ENCODE measurements at regions not wholly inside any gene's neighbourhood (a gene's known extent, or its start where the extent isn't known, plus 50 kb on each side); places are given as distances from the start of the nearest gene placed in this dataset.

GRCh38 chr9:130755377-130756007, 61.9 kb downstream of the EXOSC2 start:
- peaks cover 5 to 7% of the 10 kb centered on the region in 2 donors for H3K4me1 ChIP-seq (replicated peaks in 1 of 2)
- no peak overlapping the region for H3K4me3 ChIP-seq
- WGBS, 10 experiments = 0 to 100% (median 79%) methylated on average over 1 to 6 of the region's 10 CpGs; no CpG with 5 or more reads in 1 of the 10 experiments
- in situ Hi-C loops (cut with MboI; ENCODE audit: low pct_unique_long_range_greater_than_20kb in 2 of 9, low sequenced_read_pairs in 9 of 9, unreplicated experiment in 9 of 9) = loop anchor here in 1 of 9 experiments (25.0 kb wide), 1 partner anchor 107 kb away; no protein-coding TSS in a partner anchor
- no peak for ATAC-seq (replicated peaks in 6 of 8)
- H3K27ac ChIP-seq = peak overlapping the region; percentile 8 to 48

GRCh38 chr9:130756037-130756436, 62.5 kb downstream of the EXOSC2 start:
- Histone ChIP-seq H3K27ac (peak overlapping the region in 1 of 2 donors; percentile 8), H3K4me1 (replicated peaks in 1 of 2) (peaks cover 5 to 7% of the 10 kb centered on the region in 2 donors), H3K4me3 (no peak overlapping the region)
- in situ Hi-C loops (cut with MboI; ENCODE audit: low pct_unique_long_range_greater_than_20kb in 2 of 9, low sequenced_read_pairs in 9 of 9, unreplicated experiment in 9 of 9) = loop anchor here in 1 of 9 experiments (25.0 kb wide), 1 partner anchor 106 kb away; no protein-coding TSS in a partner anchor
- 23 to 54% (median 40%) methylated on average over 2 of the region's 2 CpGs; no CpG with 5 or more reads in 3 of the 10 experiments for WGBS, 10 experiments
- no peak for ATAC-seq (replicated peaks in 6 of 8)

DNA sequence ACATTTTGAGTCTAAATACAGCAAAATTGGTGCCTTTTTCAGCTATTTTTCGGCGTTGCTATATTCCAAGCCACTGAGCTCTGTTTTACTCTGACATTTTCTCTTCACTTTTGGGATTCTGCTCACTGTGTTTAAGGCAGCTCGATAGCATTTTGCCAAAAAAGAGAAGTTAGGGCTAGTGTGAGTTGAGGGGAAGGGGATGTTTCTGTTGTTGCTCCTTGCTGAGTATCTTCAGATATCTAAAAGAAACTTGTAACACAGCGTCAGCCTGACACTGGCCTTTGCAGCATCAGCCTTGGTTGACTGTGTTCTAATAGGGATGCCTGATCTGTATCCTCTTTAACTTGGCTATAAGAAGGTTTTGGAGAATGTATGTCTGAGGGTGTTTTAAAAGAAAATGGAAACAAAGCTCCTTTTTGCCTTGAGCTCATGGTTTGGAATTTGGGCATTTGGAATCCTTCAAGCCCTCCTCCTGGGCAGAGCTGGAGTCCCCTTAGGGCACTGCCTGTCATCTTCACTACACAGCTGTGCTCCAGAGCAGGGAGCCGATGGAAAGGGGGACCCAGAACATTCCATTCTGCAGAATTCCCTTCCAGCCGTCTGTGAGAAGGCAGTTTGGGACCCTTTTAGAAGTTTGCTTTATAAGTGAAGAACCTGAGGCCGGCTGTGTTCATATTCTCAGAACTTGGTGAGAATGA, 63.0 kb downstream of the EXOSC2 start:
- peaks cover 5 to 7% of the 10 kb centered on the region in 2 donors for H3K4me1 ChIP-seq (replicated peaks in 1 of 2)
- peak in 1 of 8 experiments; percentile 38 for ATAC-seq (replicated peaks in 6 of 8)
- in situ Hi-C loops (cut with MboI; ENCODE audit: low pct_unique_long_range_greater_than_20kb in 2 of 9, low sequenced_read_pairs in 9 of 9, unreplicated experiment in 9 of 9) = loop anchor here in 1 of 9 experiments (25.0 kb wide), 1 partner anchor 106 kb away; no protein-coding TSS in a partner anchor
- peak overlapping the region in 1 of 2 donors; percentile 34 for H3K27ac ChIP-seq
- WGBS, 10 experiments = 53 to 90% (median 73%) methylated on average over 1 to 7 of the region's 7 CpGs
- H3K4me3 ChIP-seq = no peak overlapping the region

GRCh38 chr9:130759738-130760137, 66.2 kb downstream of the EXOSC2 start:
- no peak overlapping the region for H3K4me3 ChIP-seq
- 0 to 100% (median 83%) methylated on average over 1 to 4 of the region's 4 CpGs; no CpG with 5 or more reads in 2 of the 10 experiments for WGBS, 10 experiments
- ATAC-seq (replicated peaks in 6 of 8) = no peak
- in situ Hi-C loops (cut with MboI; ENCODE audit: low pct_unique_long_range_greater_than_20kb in 2 of 9, low sequenced_read_pairs in 9 of 9, unreplicated experiment in 9 of 9) = loop anchor here in 2 of 9 experiments (10.0 to 25.0 kb wide), 2 partner anchors 103 to 105 kb away; no protein-coding TSS in a partner anchor
- peak overlapping the region; percentile 43 to 44 for H3K27ac ChIP-seq
- H3K4me1 ChIP-seq (replicated peaks in 1 of 2) = peaks cover 7 to 8% of the 10 kb centered on the region in 2 donors

GRCh38 chr9:130763331-130764171, 70.0 kb downstream of the EXOSC2 start:
- Histone ChIP-seq H3K27ac (peak overlapping the region in 1 of 2 donors; percentile 45), H3K4me1 (replicated peaks in 1 of 2) (peaks cover 17 to 25% of the 10 kb centered on the region in 2 donors), H3K4me3 (no peak overlapping the region)
- peak in 2 of 8 experiments; percentile 12 to 20 for ATAC-seq (replicated peaks in 6 of 8)
- 0 to 66% (median 50%) methylated on average over 1 to 6 of the region's 12 CpGs; no CpG with 5 or more reads in 5 of the 10 experiments for WGBS, 10 experiments
- in situ Hi-C loops (cut with MboI; ENCODE audit: low pct_unique_long_range_greater_than_20kb in 2 of 9, low sequenced_read_pairs in 9 of 9, unreplicated experiment in 9 of 9) = loop anchor here in 2 of 9 experiments (10.0 to 25.0 kb wide), 2 partner anchors 99 to 101 kb away; no protein-coding TSS in a partner anchor

DNA sequence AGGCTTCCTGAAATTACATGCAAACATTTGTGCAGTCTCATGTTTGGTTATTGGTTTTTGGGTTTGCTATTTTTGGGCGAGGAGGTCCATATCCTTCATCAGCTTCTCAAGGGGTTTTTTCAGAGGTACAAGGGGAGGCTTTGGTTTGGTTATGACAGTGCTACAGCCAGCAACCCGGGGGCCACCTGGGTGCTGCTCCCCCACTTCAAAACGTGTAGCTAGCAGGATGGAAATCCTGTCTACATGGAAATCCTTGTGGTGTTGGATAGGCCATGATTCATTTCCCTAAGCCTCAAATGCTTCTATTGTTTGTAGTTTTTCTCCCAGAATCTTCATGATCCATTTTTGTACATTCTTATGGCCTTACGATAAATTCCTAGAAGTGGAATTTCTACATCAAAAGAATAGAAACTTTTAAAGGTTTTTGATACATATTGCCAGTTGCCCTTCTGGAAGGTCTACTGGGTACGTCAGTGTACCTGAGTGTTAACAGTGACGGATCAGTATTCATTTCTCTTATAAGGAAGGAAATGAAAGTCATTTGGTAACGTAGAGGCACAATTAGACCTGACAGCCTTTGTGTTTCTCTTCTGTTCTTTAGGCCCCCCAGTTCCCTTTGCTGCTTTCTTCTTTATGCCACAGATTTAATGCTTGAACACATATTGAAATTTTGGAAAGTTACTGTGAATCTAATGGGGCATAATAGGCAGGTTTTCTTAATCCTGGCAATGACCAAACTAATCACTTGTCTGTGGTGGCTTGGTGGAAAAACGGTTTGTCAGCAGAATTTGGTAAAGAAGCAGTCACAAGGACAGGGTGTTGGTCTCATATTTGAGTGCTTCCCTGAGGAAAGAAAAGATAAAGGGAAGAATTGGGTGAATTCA, 69.7 kb upstream of the ABL1 start:
- no peak for ATAC-seq (replicated peaks in 6 of 8)
- in situ Hi-C loops (cut with MboI; ENCODE audit: low pct_unique_long_range_greater_than_20kb in 2 of 9, low sequenced_read_pairs in 9 of 9, unreplicated experiment in 9 of 9) = loop anchor here in 2 of 9 experiments (10.0 to 25.0 kb wide), 2 partner anchors 97 to 99 kb away; no protein-coding TSS in a partner anchor
- 63 to 95% (median 85%) methylated on average over 3 to 8 of the region's 8 CpGs; no CpG with 5 or more reads in 1 of the 10 experiments for whole genome bisulfite sequencing, 10 experiments
- no peak overlapping the region for H3K4me3 ChIP-seq
- H3K27ac ChIP-seq = peak overlapping the region; percentile 34 to 71
- H3K4me1 ChIP-seq (replicated peaks in 1 of 2) = peaks cover 19 to 28% of the 10 kb centered on the region in 2 donors

DNA sequence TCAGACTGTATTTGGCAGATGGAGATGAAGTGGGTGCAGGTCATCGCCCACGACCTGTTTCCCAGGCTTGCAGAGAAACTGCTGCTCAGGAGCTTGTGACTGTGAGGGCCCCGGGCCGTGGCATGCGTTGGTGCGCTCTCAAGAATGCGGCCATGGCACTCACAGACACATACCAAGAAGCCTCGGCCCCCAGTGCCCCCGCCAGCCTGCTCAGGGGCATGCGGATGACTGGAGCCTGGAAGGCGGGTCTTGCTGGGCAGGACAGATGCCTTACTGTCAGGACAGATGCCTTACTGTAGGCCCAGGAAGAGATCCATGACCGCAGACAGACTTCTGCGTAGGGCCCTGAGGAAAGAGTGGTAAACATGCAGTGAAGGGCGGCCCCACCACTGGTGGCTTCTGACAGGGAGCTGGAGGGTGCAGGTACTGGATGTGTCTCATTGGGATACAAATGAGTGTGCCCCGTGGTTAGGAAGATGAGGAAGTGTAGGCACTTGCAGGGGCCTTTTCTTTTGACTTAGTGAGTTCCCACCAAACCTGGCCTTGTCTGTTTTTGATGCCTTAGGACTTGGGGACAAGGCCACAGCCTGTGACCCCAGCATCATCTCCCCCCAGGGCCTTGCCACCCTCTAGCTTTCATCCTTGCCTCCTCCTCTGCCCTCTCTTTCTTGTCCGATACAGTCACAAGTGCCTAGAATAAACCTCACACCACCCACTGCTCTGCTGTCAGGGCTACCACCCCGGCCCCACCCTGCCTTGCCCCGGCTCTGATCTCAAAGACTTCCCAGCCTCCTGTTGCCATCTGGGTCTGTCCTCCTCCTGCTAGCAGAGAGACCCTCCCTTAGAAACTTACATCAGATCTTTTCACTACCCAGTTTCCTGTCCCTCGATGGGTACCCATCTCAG, 68.8 kb upstream of the ABL1 start:
- Histone ChIP-seq H3K27ac (peak overlapping the region; percentile 34 to 71), H3K4me1 (replicated peaks in 1 of 2) (peaks cover 19 to 28% of the 10 kb centered on the region in 2 donors), H3K4me3 (no peak overlapping the region)
- WGBS, 10 experiments = 0 to 95% (median 77%) methylated on average over 1 to 12 of the region's 19 CpGs; no CpG with 5 or more reads in 1 of the 10 experiments
- peak in 5 of 8 experiments; percentile 5 to 73 (median 36) for ATAC-seq (replicated peaks in 6 of 8)
- in situ Hi-C loops (cut with MboI; ENCODE audit: low pct_unique_long_range_greater_than_20kb in 2 of 9, low sequenced_read_pairs in 9 of 9, unreplicated experiment in 9 of 9) = loop anchor here in 2 of 9 experiments (10.0 to 25.0 kb wide), 2 partner anchors 96 to 99 kb away; no protein-coding TSS in a partner anchor

DNA sequence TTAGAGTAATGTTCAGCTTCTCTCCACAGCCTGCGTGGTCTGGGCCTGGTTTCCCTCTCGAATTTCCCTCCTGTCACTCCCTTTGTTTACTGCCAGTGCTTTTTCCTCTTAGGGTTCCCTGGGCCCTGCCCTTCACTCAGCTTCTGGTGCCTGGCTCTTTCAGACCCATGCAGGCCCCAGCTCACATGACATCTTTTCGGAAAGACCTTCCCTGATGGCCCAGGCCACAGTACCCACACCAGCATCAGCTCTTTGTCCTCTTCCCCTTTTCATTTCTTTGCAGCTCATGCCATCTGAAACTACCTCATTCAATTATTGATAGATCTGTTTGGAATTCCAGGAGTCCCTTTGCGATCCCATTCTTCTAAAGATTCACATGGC, 68.1 kb upstream of the ABL1 start:
- peak in 2 of 8 experiments; percentile 30 to 41 for ATAC-seq (replicated peaks in 6 of 8)
- in situ Hi-C loops (cut with MboI; ENCODE audit: low pct_unique_long_range_greater_than_20kb in 2 of 9, low sequenced_read_pairs in 9 of 9, unreplicated experiment in 9 of 9) = loop anchor here in 2 of 9 experiments (10.0 to 25.0 kb wide), 2 partner anchors 95 to 98 kb away; no protein-coding TSS in a partner anchor
- H3K4me1 ChIP-seq (replicated peaks in 1 of 2) = peaks cover 19 to 28% of the 10 kb centered on the region in 2 donors
- peak overlapping the region in 1 of 2 donors; percentile 71 for H3K27ac ChIP-seq
- WGBS, 10 experiments = 0 to 100% (median 60%) methylated on average over 1 to 3 of the region's 4 CpGs; no CpG with 5 or more reads in 4 of the 10 experiments
- no peak overlapping the region for H3K4me3 ChIP-seq

GRCh38 chr9:130768265-130768664, 66.8 kb upstream of the ABL1 start:
- Histone ChIP-seq H3K4me3 (no peak overlapping the region), H3K4me1 (replicated peaks in 1 of 2) (peaks cover 19 to 28% of the 10 kb centered on the region in 2 donors), H3K27ac (peak overlapping the region; percentile 6 to 72)
- peak in 5 of 8 experiments; percentile 78 to 93 (median 86) for ATAC-seq (replicated peaks in 6 of 8)
- in situ Hi-C loops (cut with MboI; ENCODE audit: low pct_unique_long_range_greater_than_20kb in 2 of 9, low sequenced_read_pairs in 9 of 9, unreplicated experiment in 9 of 9) = loop anchor here in 2 of 9 experiments (10.0 to 25.0 kb wide), 2 partner anchors 94 to 97 kb away; no protein-coding TSS in a partner anchor
- WGBS, 10 experiments = 0 to 60% (median 33%) methylated on average over 1 to 5 of the region's 6 CpGs; no CpG with 5 or more reads in 3 of the 10 experiments

DNA sequence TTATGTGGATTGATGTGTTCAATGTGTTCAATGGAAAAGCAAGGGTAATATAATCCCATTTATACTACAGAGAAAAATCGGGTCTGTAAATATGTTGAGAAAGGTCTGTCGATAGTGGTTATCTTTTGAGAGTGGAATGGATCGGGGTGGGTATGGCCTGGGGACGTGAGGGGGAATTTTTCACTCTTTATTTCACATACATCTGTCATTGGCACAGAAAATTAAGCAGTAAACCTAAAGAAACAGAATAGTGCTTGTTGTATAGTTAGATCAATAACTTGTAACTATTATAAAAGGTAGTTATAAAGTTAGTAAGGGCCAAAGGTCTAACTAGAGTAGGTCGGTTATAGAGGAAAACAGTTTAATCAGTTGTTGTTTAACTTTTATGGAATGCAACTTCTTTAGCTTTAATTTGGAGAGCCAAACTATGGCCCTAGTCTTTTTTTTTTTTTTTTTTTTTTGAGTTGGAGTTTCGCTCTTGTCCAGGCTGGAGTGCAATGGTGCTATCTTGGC, 66.1 kb upstream of the ABL1 start:
- Histone ChIP-seq H3K27ac (peak overlapping the region in 1 of 2 donors; percentile 72), H3K4me1 (replicated peaks in 1 of 2) (peaks cover 19 to 28% of the 10 kb centered on the region in 2 donors), H3K4me3 (no peak overlapping the region)
- in situ Hi-C loops (cut with MboI; ENCODE audit: low pct_unique_long_range_greater_than_20kb in 2 of 9, low sequenced_read_pairs in 9 of 9, unreplicated experiment in 9 of 9) = loop anchor here in 2 of 9 experiments (10.0 to 25.0 kb wide), 2 partner anchors 93 to 96 kb away; no protein-coding TSS in a partner anchor
- WGBS, 10 experiments = 74 to 100% (median 87%) methylated on average over 1 to 5 of the region's 6 CpGs; no CpG with 5 or more reads in 2 of the 10 experiments
- no peak for ATAC-seq (replicated peaks in 6 of 8)
